Ishikawa (cell line): ENCODE measurements at regions not wholly inside any gene's neighbourhood (a gene's known extent, or its start where the extent isn't known, plus 50 kb on each side); places are given as distances from the start of the nearest gene placed in this dataset.

Source experiments
- CEBPB ChIP-seq: IDR thresholded peaks from 2 replicates; pipeline ENCODE4 v1.6.1; 2012
- EP300 ChIP-seq: IDR thresholded peaks from 2 replicates; pipeline ENCODE4 v1.6.1; 2012; ENCODE audit warnings: borderline replicate concordance
- FOXM1 ChIP-seq: IDR thresholded peaks from 2 replicates; pipeline ENCODE4 v1.6.1; 2012; ENCODE audit warnings: low read depth, borderline replicate concordance
- TF ChIP-seq, protein P1 (sequence below): IDR thresholded peaks from 2 replicates; pipeline ENCODE4 v1.6.1; 2012; ENCODE audit warnings: low read depth, mild to moderate bottlenecking

DNA sequence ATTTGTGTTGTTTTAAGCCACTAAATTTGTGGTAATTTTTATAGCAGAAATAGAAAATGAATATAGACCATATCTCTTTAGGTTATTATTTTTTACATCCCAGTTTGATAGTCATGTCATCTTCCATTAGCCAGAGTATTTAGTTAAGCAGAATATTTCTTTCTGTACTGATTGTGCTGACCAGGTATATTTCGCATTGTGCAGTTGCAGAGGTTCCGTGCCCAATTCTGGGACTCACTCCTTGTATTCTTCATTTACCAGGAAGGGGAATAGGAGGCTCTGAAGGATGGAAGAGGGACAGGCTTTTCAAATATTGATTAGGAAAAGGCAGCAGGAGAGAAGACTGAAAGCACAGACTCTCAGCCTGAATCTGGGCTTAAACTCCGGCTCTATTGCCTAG, 217.8 kb downstream of the AKAP7 start:
- TF ChIP-seq CEBPB (no peak), FOXM1 (no peak), EP300 (no peak)
- TF ChIP-seq, protein P1, sequence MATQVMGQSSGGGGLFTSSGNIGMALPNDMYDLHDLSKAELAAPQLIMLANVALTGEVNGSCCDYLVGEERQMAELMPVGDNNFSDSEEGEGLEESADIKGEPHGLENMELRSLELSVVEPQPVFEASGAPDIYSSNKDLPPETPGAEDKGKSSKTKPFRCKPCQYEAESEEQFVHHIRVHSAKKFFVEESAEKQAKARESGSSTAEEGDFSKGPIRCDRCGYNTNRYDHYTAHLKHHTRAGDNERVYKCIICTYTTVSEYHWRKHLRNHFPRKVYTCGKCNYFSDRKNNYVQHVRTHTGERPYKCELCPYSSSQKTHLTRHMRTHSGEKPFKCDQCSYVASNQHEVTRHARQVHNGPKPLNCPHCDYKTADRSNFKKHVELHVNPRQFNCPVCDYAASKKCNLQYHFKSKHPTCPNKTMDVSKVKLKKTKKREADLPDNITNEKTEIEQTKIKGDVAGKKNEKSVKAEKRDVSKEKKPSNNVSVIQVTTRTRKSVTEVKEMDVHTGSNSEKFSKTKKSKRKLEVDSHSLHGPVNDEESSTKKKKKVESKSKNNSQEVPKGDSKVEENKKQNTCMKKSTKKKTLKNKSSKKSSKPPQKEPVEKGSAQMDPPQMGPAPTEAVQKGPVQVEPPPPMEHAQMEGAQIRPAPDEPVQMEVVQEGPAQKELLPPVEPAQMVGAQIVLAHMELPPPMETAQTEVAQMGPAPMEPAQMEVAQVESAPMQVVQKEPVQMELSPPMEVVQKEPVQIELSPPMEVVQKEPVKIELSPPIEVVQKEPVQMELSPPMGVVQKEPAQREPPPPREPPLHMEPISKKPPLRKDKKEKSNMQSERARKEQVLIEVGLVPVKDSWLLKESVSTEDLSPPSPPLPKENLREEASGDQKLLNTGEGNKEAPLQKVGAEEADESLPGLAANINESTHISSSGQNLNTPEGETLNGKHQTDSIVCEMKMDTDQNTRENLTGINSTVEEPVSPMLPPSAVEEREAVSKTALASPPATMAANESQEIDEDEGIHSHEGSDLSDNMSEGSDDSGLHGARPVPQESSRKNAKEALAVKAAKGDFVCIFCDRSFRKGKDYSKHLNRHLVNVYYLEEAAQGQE = no peak
